Thyroid gland (tissue), 4 donors: ENCODE measurements at regions not wholly inside any gene's neighbourhood (a gene's known extent, or its start where the extent isn't known, plus 50 kb on each side); places are given as distances from the start of the nearest gene placed in this dataset.

Experiments used
- CTCF ChIP-seq, 6 experiments: fragments of 200-600 bp in 3 of 6; fragments of 450-650 bp in 3 of 6; sonication (generic) in 3 of 6; IDR thresholded peaks; one replicate each; pipeline ENCODE4 v1.5.1; 2016 to 2019; ENCODE audit warnings: antibody characterized with exemption in 6 of 6, mild to moderate bottlenecking in 2 of 6, inconsistent platforms in 1 of 6, moderate library complexity in 1 of 6
- POLR2A ChIP-seq, 2 donors: fragments of 450-650 bp; IDR thresholded peaks; one replicate each; pipeline ENCODE4 v1.6.1; 2017; ENCODE audit warnings: antibody characterized with exemption in 2 of 2, mild to moderate bottlenecking in 2 of 2, moderate library complexity in 1 of 2

DNA sequence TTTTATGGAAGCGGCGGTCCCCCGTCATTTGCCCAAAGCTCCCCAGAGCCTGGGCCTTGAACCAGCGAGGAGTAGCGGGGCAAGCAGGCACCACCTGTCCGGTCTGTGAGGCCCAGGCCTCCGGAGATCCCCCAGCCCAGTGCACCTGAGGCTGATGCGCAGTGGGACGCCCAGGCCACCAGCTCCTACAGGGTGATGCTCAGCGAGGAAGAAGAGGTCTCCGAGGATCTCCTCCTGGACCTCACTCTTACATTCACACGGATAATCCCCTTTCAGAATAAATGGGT is 220.2 kb downstream of the NDUFA10 start:
- TF ChIP-seq CTCF (IDR thresholded peaks at IDR 0.05): no peak
- no peak for TF ChIP-seq POLR2A (IDR thresholded peaks at IDR 0.05)
